CD4-positive, alpha-beta T cell treated with Interleukin-6 at 100 ng/mL for 8 hours (primary cell): ENCODE measurements at regions not wholly inside any gene's neighbourhood (a gene's known extent, or its start where the extent isn't known, plus 50 kb on each side); places are given as distances from the start of the nearest gene placed in this dataset.

ENCODE experiments used
- DNase-seq: peaks from one replicate; pipeline ENCODE4 v3.0.0-alpha.2; 2020; ENCODE audit warnings: mixed read lengths, low spot score

DNA sequence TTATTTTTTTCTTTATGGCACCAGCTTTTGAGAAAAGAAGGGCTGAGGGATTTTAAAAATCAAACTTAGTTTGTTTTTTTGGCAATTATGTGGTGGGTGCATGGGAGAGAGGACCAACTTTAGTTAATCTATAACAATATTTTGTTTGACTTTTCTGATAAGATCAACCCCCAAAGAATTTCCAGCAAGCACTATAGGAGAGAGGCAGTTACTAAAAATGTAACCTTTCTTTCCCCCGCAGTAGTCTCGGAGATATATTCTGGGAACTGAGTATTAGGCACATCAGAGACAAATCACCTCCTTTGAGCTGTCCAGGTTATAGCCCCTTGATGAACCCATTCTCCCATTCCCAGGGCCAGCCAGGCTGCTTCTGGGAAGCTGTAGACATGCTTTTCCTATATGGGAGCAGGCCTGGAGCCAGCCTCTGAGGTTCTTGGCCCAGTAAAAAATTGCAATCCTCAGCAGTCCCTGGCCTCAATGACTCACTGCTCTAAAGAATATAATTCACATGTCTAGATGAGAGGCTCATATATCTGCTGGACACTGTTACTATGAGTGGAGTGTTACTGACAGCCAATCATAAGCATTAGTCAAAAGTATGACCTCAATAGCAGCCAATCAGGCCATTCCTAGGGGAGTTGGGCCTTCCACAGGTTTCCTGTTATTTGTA lies 138.3 kb upstream of the AGBL1 start:
- DNase-seq = no peak

GRCh38 chr15:85942632-85943031 lies 137.0 kb upstream of the AGBL1 start:
- no peak for DNase-seq

DNA sequence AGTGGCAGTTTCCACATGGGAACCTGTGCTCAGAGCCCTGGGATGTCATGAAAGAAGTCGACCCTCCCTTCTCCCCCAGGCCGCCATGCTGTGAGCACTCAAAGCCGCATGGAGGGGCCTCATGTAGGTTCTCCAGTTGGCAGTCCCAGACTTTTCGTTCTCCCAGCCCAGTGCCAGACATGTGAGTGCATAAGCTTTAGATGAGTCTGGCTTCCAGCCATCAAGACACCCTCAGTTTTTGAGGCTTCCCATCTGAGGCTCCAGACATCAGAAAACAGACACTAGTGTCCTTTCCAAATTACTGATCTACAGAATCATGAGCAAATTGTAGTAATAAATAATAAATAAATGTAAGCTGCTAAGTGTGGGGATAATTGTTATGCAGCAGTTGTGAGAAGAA lies 136.5 kb upstream of the AGBL1 start:
- no peak for DNase-seq

GRCh38 chr15:85943791-85944190 lies 135.9 kb upstream of the AGBL1 start:
- no peak for DNase-seq

- DNase-seq = no peak
Measured at GRCh38 chr15:85947021-85947420, 132.7 kb upstream of the AGBL1 start.

GRCh38 chr15:85947936-85948335 lies 131.7 kb upstream of the AGBL1 start:
- no peak for DNase-seq

DNA sequence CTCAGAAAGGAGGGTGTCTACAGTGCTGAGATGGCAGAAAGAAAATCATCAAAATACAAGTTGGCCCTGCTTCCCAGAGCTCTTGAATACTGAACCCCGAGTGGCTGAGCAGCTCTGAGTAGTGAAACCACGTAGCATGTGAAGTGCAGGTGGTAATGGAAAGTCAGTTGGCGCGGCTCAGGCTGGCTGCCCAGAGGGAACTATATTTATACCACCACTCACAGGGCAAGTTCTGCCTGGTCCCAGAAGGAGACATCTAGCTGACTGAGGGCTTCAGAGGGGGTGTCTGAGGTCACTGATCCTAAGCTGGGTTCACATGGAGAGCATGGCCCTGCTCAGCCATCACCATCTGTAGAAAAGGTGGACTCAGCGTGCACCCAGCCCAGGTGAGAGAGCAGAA lies 129.6 kb upstream of the AGBL1 start:
- DNase-seq = no peak

DNA sequence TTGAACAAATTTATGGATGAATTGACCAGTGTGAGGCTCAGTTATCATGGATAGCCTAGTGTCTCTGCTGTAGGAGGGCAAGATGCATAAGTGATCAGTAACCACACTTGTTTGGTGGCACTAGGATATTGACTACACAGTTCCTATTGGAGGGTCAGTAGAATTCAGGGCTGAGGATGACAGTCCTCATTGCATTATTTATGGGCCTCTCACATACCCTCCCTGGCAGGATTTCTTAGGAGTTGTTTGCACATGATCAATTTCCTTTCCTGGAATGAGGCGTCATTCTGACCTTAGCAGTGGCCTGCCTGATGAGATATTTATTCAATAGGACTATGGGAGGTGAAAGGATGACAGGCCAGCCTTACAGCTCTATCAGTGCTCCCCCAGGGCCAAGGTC lies 125.1 kb upstream of the AGBL1 start:
- DNase-seq = no peak

- DNase-seq = no peak
Measured at GRCh38 chr15:85955501-85956391, 123.9 kb upstream of the AGBL1 start.

DNA sequence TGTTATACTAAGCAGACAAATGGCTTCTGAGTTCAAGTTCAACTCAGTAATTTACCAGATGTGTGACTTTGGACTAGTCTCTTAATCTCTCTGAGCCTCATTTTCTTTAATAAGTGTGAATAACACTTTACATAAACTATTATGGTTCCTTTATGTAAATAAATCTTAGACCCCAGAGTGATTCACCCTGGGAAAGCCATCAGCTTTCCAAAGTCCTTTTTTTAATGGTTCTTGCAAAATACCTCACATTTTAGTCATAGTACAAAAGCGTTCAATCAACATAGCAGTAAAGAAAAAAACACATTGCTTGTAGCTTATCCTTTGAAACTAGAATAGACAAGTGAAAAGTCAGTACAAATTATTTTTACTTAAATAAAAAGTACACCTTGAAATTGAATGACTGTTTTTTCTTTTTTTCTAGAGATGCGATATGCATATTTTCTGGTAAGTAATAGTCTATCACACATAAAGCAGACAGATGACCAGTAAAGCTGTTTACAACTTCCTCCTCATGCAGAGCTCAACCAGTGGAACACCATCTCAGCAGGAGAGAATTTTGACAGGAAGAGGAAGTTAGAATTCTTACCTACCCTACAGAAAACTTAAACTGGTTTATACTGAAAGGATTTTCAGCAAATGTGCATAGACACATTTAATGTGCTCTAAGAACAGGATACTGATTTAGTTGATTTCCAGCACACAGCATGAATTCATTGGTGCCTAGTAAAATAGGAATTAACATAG lies 123.0 kb upstream of the AGBL1 start:
- DNase-seq = no peak

GRCh38 chr15:85959611-85960010 lies 120.1 kb upstream of the AGBL1 start:
- no peak for DNase-seq

DNA sequence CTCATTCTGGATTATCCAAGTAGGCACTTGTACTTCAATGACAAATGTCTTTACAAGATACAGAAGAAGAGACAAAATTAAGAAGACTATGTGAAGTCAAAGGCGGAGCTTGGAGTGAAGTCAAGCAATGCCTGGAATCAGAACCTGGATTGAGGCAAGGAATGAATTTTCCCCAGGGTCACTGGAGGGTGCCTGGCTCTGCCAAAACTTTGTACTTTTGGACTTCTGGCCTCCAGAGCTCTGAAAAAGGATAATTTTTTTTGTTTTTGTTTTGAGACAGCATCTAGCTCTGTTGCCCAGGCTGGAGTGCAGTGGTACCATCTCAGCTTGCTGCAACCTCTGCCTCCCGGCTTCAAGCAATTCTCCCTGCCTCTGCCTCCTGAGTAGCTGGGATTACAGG lies 119.3 kb upstream of the AGBL1 start:
- DNase-seq = no peak

DNA sequence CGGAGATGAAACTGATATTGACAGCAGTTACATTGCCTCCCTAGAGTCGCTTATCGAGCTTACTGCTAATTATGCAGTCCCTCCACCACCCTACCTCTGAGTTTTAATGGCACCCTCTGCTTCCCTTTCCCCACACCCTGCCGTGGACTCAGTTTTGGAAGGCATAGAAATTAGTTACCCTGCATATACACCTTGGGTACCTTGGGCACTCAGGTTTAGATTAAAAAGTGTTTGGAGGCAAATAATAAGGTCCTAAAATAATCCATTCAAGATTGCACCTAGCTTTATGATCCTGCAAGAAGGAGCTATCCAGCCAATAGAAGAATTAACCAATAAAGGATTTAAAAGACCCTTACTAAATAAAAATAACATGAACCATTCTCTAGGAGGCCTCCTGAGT lies 117.8 kb upstream of the AGBL1 start:
- no peak for DNase-seq

GRCh38 chr15:85963262-85963760 lies 116.4 kb upstream of the AGBL1 start:
- DNase-seq = no peak

- DNase-seq = no peak
Measured at GRCh38 chr15:85964471-85964870, 115.2 kb upstream of the AGBL1 start.

DNA sequence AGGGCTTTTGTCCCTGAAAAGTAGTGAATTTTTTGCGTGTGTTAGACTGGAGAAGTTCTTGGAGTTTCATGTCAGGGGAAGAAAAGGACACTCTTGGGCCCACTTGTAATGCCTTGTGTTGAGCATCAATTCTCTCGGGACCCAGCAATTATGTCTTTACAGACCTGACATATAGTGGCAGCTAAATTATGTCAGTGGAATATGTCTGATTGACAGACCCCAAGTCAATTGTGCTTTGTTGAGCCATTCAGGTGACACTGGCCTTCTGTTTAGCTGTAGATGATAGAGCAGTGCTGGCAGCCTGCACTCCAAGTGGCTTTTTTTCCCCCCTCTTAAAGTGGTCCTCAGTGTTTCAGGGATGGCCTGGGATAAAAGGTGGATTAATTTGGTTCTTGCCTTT lies 112.1 kb upstream of the AGBL1 start:
- DNase-seq = no peak

DNA sequence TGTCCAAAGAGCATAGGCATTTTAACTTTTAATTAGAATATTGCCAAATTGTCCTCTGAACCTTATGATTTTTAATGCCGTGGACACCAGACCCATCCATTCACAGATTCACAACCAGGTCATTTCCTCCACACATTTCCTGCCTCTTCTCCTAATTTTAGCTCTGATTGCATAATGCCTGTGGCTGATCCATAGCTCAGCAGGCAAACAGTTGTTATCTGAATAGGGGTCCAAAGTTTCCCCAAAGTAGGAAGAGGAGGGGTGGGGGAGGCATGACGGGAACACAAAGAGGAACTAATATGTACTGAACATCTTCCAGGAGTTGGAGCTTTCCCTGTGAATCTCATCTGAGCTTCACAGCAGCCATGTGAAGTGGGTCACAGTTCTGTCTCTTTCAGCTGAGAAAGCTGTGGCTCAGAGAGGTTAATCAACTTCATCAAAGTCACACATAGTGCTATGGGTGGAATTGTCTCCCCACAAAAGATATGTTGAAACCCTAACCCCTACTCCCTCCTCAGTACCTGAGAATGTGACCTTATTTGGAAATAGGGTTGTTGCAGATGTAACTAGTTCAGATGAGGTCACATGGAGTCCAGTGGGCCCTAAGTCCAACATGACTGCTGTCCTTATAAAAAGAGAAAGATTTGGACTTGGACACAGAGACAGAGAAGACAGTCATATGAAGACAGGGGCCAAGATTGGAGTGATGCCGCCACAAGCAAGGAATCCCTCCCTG lies 106.7 kb upstream of the AGBL1 start:
- no peak for DNase-seq

DNA sequence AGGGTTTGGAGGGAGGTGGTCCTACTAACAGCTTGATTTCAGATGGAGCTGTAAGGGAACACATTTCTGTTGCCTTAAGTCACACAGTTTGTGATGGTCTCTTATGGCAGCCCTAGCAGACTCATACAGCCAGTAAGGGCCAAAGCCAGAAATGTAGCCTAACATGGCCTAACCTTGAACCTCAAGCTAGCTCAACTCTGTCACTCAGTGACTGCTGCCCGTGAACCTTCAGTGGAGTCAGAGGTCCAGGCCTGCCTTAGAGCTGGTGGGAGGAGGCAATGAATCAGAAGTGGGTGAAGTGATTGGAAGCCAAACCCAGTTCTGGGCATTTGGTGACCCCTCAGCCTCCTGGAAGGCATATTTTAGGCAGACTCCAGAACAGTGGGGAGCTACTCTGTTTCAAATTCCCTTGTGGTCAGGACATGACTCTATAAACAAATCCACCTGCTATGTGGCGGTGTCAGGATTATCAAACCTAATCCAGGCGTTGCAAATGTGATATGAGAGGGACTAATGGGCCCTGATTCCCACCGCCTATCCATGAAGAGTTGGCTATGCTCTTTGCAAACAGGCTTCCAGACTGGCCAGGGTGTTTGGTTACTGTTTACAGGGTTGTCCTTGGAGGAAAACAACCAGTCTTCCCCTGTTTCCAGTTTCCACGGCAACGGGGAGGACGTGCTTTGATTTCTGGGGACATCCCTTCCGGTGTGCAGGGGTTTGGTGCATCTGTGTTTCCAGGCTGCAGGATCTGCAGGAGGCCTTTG lies 105.9 kb upstream of the AGBL1 start:
- no peak for DNase-seq

DNA sequence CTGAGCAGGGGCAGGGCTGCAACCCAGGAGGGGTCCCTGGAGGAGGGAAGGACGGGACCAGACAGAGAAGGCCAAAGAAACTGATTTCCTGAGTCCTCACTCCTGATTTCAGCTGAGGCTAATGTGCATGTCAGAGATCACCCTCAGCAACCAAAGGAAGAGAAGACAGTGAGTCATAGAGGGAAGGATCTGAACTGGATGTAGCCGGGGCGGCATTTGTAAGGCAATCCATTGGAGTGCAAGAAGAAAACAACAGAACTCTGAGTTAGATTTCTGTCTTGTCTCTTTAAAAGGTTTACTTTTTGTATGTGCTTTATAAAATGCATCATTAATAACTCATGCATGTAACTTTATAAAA lies 105.3 kb upstream of the AGBL1 start:
- DNase-seq = no peak

GRCh38 chr15:85974742-85975141 lies 104.9 kb upstream of the AGBL1 start:
- no peak for DNase-seq

- no peak for DNase-seq
Measured at GRCh38 chr15:85976102-85976501, 103.6 kb upstream of the AGBL1 start.
